ENCODE measurements at regions not wholly inside any gene's neighbourhood (a gene's known extent, or its start where the extent isn't known, plus 50 kb on each side); places are given as distances from the start of the nearest gene placed in this dataset.

DNA sequence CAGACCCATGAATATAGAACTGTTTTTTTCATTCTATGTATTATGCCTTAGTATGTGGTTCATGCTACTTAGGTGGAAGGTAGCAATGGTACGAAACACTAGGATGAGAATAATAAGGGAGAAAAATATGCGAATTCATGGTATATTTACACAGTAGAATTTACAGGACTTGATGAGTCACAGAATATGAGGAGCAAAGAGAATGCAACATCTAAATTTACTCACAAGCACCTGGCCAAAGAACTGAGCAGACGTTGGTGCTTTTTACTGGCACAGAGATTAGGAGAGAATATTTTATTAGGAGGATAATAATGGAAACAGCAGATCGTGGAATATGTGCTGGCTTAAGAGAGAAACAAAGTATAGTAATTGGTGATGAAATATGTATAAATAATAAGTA is 785.4 kb upstream of the ROBO1 start:
- H3K27me3 ChIP-seq (replicated peaks; ENCODE audit: control insufficient read depth, insufficient read depth, low read length) = no peaks in the 10 kb centered on the region
- no peaks in the 10 kb centered on the region for H3K36me3 ChIP-seq (ENCODE audit: control insufficient read depth, insufficient read depth, low read length)
- no peak overlapping the region for H3K4me3 ChIP-seq (replicated peaks; ENCODE audit: low read depth, low read length)
- TF ChIP-seq, protein P1, sequence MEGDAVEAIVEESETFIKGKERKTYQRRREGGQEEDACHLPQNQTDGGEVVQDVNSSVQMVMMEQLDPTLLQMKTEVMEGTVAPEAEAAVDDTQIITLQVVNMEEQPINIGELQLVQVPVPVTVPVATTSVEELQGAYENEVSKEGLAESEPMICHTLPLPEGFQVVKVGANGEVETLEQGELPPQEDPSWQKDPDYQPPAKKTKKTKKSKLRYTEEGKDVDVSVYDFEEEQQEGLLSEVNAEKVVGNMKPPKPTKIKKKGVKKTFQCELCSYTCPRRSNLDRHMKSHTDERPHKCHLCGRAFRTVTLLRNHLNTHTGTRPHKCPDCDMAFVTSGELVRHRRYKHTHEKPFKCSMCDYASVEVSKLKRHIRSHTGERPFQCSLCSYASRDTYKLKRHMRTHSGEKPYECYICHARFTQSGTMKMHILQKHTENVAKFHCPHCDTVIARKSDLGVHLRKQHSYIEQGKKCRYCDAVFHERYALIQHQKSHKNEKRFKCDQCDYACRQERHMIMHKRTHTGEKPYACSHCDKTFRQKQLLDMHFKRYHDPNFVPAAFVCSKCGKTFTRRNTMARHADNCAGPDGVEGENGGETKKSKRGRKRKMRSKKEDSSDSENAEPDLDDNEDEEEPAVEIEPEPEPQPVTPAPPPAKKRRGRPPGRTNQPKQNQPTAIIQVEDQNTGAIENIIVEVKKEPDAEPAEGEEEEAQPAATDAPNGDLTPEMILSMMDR (IDR thresholded peaks at IDR 0.05; ENCODE audit: insufficient read depth, low read length, poor library complexity, severe bottlenecking) = no peak
- no peak for DNase-seq (ENCODE audit: extremely low read depth, insufficient read length)

DNA sequence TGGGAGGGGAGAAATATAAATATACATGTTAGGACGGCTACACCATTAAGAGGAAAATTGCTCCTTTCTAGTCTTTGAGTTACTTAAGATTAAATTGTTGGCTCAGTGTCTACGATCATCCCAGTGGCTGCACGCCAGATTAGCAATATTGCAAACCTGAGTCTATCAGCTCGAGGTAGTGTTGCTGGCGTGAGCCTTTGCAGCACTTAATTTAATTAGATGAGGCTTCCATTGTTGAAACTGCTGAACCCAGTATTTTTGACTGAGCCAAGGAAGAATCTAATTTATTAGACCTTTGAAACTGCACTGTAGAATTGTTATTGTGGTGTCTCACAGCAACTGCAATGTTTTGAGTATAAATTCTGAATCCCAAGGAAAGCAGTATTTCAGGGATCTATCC is 782.4 kb upstream of the ROBO1 start:
- no peak for DNase-seq (ENCODE audit: extremely low read depth, insufficient read length)
- no peaks in the 10 kb centered on the region for H3K27me3 ChIP-seq (replicated peaks; ENCODE audit: control insufficient read depth, insufficient read depth, low read length)
- TF ChIP-seq, protein P1 (IDR thresholded peaks at IDR 0.05; ENCODE audit: insufficient read depth, low read length, poor library complexity, severe bottlenecking) = no peak
- no peaks in the 10 kb centered on the region for H3K36me3 ChIP-seq (ENCODE audit: control insufficient read depth, insufficient read depth, low read length)
- H3K4me3 ChIP-seq (replicated peaks; ENCODE audit: low read depth, low read length) = no peak overlapping the region

DNA sequence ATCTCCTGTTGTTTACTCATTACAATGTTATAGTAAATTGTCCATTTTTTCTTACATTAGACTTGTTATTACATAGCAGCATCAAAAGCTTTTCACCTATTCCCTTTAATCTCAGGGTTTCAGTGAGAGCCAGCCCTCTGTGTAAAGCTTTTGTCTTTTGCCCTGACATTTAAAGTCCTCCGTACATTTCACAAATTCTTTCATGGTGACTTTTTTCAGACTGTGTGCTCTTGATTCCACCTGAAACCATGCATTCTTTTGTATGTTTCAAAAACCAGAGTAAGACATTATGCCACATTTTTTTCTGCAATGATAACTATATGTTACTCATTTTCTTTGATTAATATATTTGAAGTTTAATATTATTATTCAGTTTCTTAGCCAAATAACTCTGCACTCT is 781.4 kb upstream of the ROBO1 start:
- Histone ChIP-seq H3K27me3 (replicated peaks; ENCODE audit: control insufficient read depth, insufficient read depth, low read length) (no peaks in the 10 kb centered on the region), H3K36me3 (ENCODE audit: control insufficient read depth, insufficient read depth, low read length) (no peaks in the 10 kb centered on the region), H3K4me3 (replicated peaks; ENCODE audit: low read depth, low read length) (no peak overlapping the region)
- TF ChIP-seq, protein P1 (IDR thresholded peaks at IDR 0.05; ENCODE audit: insufficient read depth, low read length, poor library complexity, severe bottlenecking) = no peak
- no peak for DNase-seq (ENCODE audit: extremely low read depth, insufficient read length)

DNA sequence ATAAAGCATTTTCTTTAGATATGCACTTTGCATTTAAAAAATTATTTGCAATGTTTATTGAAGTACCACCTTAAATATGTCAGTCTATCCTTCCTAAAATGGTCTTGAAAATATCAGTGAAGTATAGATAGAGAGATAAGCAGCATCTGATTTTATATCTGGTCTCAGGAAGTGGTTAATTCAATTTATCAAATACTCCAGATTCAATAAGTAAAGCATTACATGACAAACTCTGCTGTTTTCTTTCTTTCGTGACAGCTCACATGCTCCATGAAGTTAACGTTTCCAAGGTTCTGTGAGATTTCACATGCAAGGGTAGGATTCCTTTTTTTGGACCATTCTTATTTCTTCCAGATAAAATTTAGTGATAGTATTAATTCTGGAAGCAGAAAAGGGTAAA is 775.4 kb upstream of the ROBO1 start:
- no peaks in the 10 kb centered on the region for H3K27me3 ChIP-seq (replicated peaks; ENCODE audit: control insufficient read depth, insufficient read depth, low read length)

DNA sequence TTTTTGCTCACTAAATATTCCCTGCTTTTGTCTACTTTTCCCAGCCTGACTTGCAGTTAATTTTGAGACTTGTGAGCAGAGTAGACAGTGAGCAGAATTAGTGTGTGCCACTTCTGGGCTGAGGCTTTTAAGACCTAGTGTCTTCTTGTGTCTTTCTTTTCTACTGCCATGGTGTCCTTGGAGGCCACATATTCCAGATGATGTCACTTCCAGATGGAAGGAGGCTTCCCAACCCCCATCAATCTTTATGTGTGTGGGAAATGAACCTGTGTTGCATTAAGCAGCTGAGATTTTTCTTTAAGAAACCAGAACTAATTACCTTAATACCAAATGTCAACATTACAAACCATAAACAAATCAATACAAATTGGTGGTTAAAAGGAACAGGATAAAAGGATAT is 774.7 kb upstream of the ROBO1 start:
- no peaks in the 10 kb centered on the region for H3K36me3 ChIP-seq (ENCODE audit: control insufficient read depth, insufficient read depth, low read length)
- H3K4me3 ChIP-seq (replicated peaks; ENCODE audit: low read depth, low read length) = no peak overlapping the region
- TF ChIP-seq, protein P1 (IDR thresholded peaks at IDR 0.05; ENCODE audit: insufficient read depth, low read length, poor library complexity, severe bottlenecking) = no peak
- no peaks in the 10 kb centered on the region for H3K27me3 ChIP-seq (replicated peaks; ENCODE audit: control insufficient read depth, insufficient read depth, low read length)
- no peak for DNase-seq (ENCODE audit: extremely low read depth, insufficient read length)

More for the DNA sequence above, 775.4 kb upstream of the ROBO1 start:
- H3K36me3 ChIP-seq (ENCODE audit: control insufficient read depth, insufficient read depth, low read length) = no peaks in the 10 kb centered on the region
- DNase-seq (ENCODE audit: extremely low read depth, insufficient read length) = no peak
- H3K4me3 ChIP-seq (replicated peaks; ENCODE audit: low read depth, low read length) = no peak overlapping the region
- TF ChIP-seq, protein P1 (IDR thresholded peaks at IDR 0.05; ENCODE audit: insufficient read depth, low read length, poor library complexity, severe bottlenecking) = no peak

DNA sequence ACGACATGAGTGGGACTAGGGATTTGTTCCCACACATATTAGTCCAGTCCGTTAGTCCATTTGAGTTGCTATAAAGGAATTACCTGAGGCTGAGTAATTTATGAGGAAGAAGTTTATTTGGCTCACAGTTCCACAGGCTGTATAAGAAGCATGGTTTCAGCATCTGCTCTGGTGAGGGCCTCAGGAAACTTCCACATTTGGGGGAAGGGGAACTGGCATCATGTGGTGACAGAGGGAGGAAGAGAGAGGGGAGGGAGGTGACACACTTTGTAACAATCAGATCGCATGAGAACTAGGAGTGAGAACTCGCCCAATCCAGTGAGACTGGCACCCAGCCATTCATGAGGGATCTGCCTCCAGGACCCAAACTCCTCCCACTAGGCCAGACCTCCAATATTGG is 769.9 kb upstream of the ROBO1 start:
- Histone ChIP-seq H3K27me3 (replicated peaks; ENCODE audit: control insufficient read depth, insufficient read depth, low read length) (no peaks in the 10 kb centered on the region), H3K4me3 (replicated peaks; ENCODE audit: low read depth, low read length) (no peak overlapping the region), H3K36me3 (ENCODE audit: control insufficient read depth, insufficient read depth, low read length) (no peaks in the 10 kb centered on the region)
- TF ChIP-seq, protein P1 (IDR thresholded peaks at IDR 0.05; ENCODE audit: insufficient read depth, low read length, poor library complexity, severe bottlenecking) = no peak
- DNase-seq (ENCODE audit: extremely low read depth, insufficient read length) = no peak

Measured in GM06990 (cell line).